ENCODE measurements at regions not wholly inside any gene's neighbourhood (a gene's known extent, or its start where the extent isn't known, plus 50 kb on each side); places are given as distances from the start of the nearest gene placed in this dataset.

- no peaks in the 10 kb centered on the region for H3K36me3 Mint-ChIP-seq
- no peak for TF ChIP-seq CTCF (IDR thresholded peaks at IDR 0.05)
- no peaks in the 10 kb centered on the region for H3K9me3 Mint-ChIP-seq
- H3K36me3 ChIP-seq (ENCODE audit: control insufficient read depth, insufficient read depth, low read length): no peaks in the 10 kb centered on the region
- WGBS (ENCODE audit: insufficient coverage): 93% methylated on average over 3 of the region's 3 CpGs
- H3K27ac ChIP-seq (ENCODE audit: low read length): no peak overlapping the region
- no peak overlapping the region for H3K4me3 Mint-ChIP-seq
- no peaks in the 10 kb centered on the region for H3K27me3 Mint-ChIP-seq (ENCODE audit: low read depth in 2 of 2)
- H3K27ac Mint-ChIP-seq: no peak overlapping the region
- no peak for ATAC-seq
- H3K9me3 ChIP-seq (ENCODE audit: control insufficient read depth, insufficient read depth, low read length): no peaks in the 10 kb centered on the region
- DNase-seq: no peak
- no peak overlapping the region for H3K4me3 ChIP-seq (ENCODE audit: low read length)
- intact Hi-C loops (cut with micrococcal nuclease): no loop called here
- no peaks in the 10 kb centered on the region for H3K4me1 ChIP-seq (ENCODE audit: control insufficient read depth, insufficient read depth, low read length)
- no peaks in the 10 kb centered on the region for H3K4me1 Mint-ChIP-seq
- no peaks in the 10 kb centered on the region for H3K27me3 ChIP-seq (ENCODE audit: control insufficient read depth, insufficient read depth, low read length)
Observed at GRCh38 chr2:23215016-23215415, 170.0 kb upstream of the KLHL29 start.

- Histone ChIP-seq H3K27ac (ENCODE audit: low read length) (no peak overlapping the region), H3K4me1 (ENCODE audit: control insufficient read depth, insufficient read depth, low read length) (no peaks in the 10 kb centered on the region), H3K9me3 (ENCODE audit: control insufficient read depth, insufficient read depth, low read length) (no peaks in the 10 kb centered on the region), H3K36me3 (ENCODE audit: control insufficient read depth, insufficient read depth, low read length) (no peaks in the 10 kb centered on the region), H3K27me3 (ENCODE audit: control insufficient read depth, insufficient read depth, low read length) (no peaks in the 10 kb centered on the region), H3K4me3 (ENCODE audit: low read length) (no peak overlapping the region)
- no peaks in the 10 kb centered on the region for H3K4me1 Mint-ChIP-seq
- H3K27me3 Mint-ChIP-seq (ENCODE audit: low read depth in 2 of 2): no peaks in the 10 kb centered on the region
- no peak for TF ChIP-seq CTCF (IDR thresholded peaks at IDR 0.05)
- no peak overlapping the region for H3K4me3 Mint-ChIP-seq
- 72% methylated on average over 4 of the region's 4 CpGs for WGBS (ENCODE audit: insufficient coverage)
- DNase-seq (no peak), ATAC-seq (no peak)
- intact Hi-C loops (cut with micrococcal nuclease): no loop called here
- H3K9me3 Mint-ChIP-seq: no peaks in the 10 kb centered on the region
- H3K27ac Mint-ChIP-seq: no peak overlapping the region
- H3K36me3 Mint-ChIP-seq: no peaks in the 10 kb centered on the region
Observed at GRCh38 chr2:23219666-23220065, 165.3 kb upstream of the KLHL29 start.

- Histone ChIP-seq H3K4me1 (ENCODE audit: control insufficient read depth, insufficient read depth, low read length) (no peaks in the 10 kb centered on the region), H3K9me3 (ENCODE audit: control insufficient read depth, insufficient read depth, low read length) (no peaks in the 10 kb centered on the region), H3K4me3 (ENCODE audit: low read length) (no peak overlapping the region), H3K27ac (ENCODE audit: low read length) (no peak overlapping the region), H3K27me3 (ENCODE audit: control insufficient read depth, insufficient read depth, low read length) (no peaks in the 10 kb centered on the region), H3K36me3 (ENCODE audit: control insufficient read depth, insufficient read depth, low read length) (no peaks in the 10 kb centered on the region)
- H3K27ac Mint-ChIP-seq: no peak overlapping the region
- no CpG with 5 or more reads among the region's 2 CpGs for WGBS (ENCODE audit: insufficient coverage)
- H3K4me3 Mint-ChIP-seq: no peak overlapping the region
- H3K36me3 Mint-ChIP-seq: no peaks in the 10 kb centered on the region
- H3K27me3 Mint-ChIP-seq (ENCODE audit: low read depth in 2 of 2): no peaks in the 10 kb centered on the region
- intact Hi-C loops (cut with micrococcal nuclease): no loop called here
- no peak for DNase-seq
- ATAC-seq: no peak
- H3K4me1 Mint-ChIP-seq: no peaks in the 10 kb centered on the region
- no peaks in the 10 kb centered on the region for H3K9me3 Mint-ChIP-seq
- TF ChIP-seq CTCF (IDR thresholded peaks at IDR 0.05): no peak
Observed at GRCh38 chr2:23220513-23221094, 164.4 kb upstream of the KLHL29 start.

- no peaks in the 10 kb centered on the region for H3K4me1 ChIP-seq (ENCODE audit: control insufficient read depth, insufficient read depth, low read length)
- H3K4me3 ChIP-seq (ENCODE audit: low read length): no peak overlapping the region
- intact Hi-C loops (cut with micrococcal nuclease): no loop called here
- H3K9me3 ChIP-seq (ENCODE audit: control insufficient read depth, insufficient read depth, low read length): no peaks in the 10 kb centered on the region
- 90% methylated on average over 5 of the region's 5 CpGs for WGBS (ENCODE audit: insufficient coverage)
- DNase-seq (no peak), ATAC-seq (no peak)
- no peaks in the 10 kb centered on the region for H3K36me3 ChIP-seq (ENCODE audit: control insufficient read depth, insufficient read depth, low read length)
- H3K27ac ChIP-seq (ENCODE audit: low read length): no peak overlapping the region
- H3K27ac Mint-ChIP-seq: no peak overlapping the region
- H3K4me3 Mint-ChIP-seq: no peak overlapping the region
- no peaks in the 10 kb centered on the region for H3K27me3 ChIP-seq (ENCODE audit: control insufficient read depth, insufficient read depth, low read length)
- no peak for TF ChIP-seq CTCF (IDR thresholded peaks at IDR 0.05)
- no peaks in the 10 kb centered on the region for H3K9me3 Mint-ChIP-seq
- H3K27me3 Mint-ChIP-seq (ENCODE audit: low read depth in 2 of 2): no peaks in the 10 kb centered on the region
- no peaks in the 10 kb centered on the region for H3K4me1 Mint-ChIP-seq
- H3K36me3 Mint-ChIP-seq: no peaks in the 10 kb centered on the region
Observed at GRCh38 chr2:23221236-23221635, 163.7 kb upstream of the KLHL29 start.
